ENCODE measurements at regions not wholly inside any gene's neighbourhood (a gene's known extent, or its start where the extent isn't known, plus 50 kb on each side); places are given as distances from the start of the nearest gene placed in this dataset.

- Histone ChIP-seq H3K4me1 (no peaks in the 10 kb centered on the region), H3K36me3 (no peaks in the 10 kb centered on the region), H3K27ac (no peak overlapping the region), H3K9me3 (peaks cover 0 to 16% (median 0%) of the 10 kb centered on the region in 4 donors), H3K4me3 (no peak overlapping the region), H3K27me3 (peaks cover 0 to 4% (median 0%) of the 10 kb centered on the region in 3 donors)
- intact Hi-C loops (cut with DNase I; ENCODE audit: low total_unique reads), result no loop called here
- no peak for DNase-seq
- 72 to 88% (median 80%) methylated on average over 6 to 8 of the region's 8 CpGs for WGBS, 5 donors
- no peak for TF ChIP-seq POLR2A (IDR thresholded peaks at IDR 0.05)
- TF ChIP-seq CTCF (IDR thresholded peaks at IDR 0.05), result no peak
- no peak for TF ChIP-seq POLR2AphosphoS5 (IDR thresholded peaks at IDR 0.05)
- TF ChIP-seq EP300 (IDR thresholded peaks at IDR 0.05), result no peak
Measured at GRCh38 chrX:110491846-110492620, 133.4 kb downstream of the RTL9 start.

- Histone ChIP-seq H3K27ac (no peak overlapping the region), H3K27me3 (peaks cover 0 to 5% (median 0%) of the 10 kb centered on the region in 3 donors), H3K4me1 (no peaks in the 10 kb centered on the region), H3K36me3 (no peaks in the 10 kb centered on the region), H3K9me3 (no peaks in the 10 kb centered on the region), H3K4me3 (no peak overlapping the region)
- intact Hi-C loops (cut with DNase I; ENCODE audit: low total_unique reads), result no loop called here
- DNase-seq, result no peak
- TF ChIP-seq POLR2AphosphoS5 (IDR thresholded peaks at IDR 0.05) (no peak), CTCF (IDR thresholded peaks at IDR 0.05) (no peak), POLR2A (IDR thresholded peaks at IDR 0.05) (no peak), EP300 (IDR thresholded peaks at IDR 0.05) (no peak)
- WGBS, 5 donors, result 75 to 92% (median 79%) methylated on average over 6 of the region's 6 CpGs
Measured at GRCh38 chrX:110504947-110505346, 146.3 kb downstream of the RTL9 start.

DNA sequence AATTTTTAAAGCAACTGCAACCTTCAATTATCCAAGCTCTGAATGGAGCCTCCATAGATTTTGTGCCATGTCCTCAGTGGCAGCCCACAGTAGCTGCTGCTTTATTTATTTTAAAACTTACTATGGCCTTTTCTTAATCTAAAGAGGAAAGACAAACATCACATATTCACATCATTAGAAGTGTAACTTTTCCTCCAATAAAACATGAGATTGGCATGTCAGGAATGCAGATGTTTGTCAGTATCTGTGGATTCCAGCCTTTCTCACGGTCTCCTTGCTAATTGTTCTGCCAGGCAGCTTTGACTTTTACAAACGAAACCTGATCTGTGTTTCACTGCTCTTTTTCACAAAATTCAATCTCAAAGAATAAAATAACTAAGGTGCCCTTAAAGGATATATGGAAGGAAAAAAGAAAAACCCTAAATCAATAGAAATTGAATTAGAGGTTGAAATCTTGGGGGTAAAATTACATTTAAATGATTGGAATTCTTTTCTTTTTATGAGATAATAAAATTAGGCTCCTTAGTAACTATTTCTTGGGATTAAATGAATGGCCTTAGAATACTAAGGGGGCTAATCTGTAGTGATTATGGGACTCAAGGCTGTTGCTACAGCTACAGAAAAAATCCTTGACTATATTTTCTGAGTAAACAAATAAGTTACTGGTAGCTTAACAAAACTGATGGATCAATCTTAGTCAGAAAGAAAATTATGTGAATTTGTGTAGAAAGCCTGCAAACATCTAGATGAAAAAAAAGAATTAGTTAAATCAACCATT is 151.3 kb downstream of the RTL9 start:
- Histone ChIP-seq H3K4me3 (no peak overlapping the region), H3K9me3 (peaks cover 0 to 6% (median 0%) of the 10 kb centered on the region in 4 donors), H3K4me1 (no peaks in the 10 kb centered on the region), H3K27me3 (peaks cover 0 to 9% (median 0%) of the 10 kb centered on the region in 3 donors), H3K36me3 (no peaks in the 10 kb centered on the region), H3K27ac (no peak overlapping the region)
- DNase-seq, result no peak
- 10 to 31% (median 20%) methylated on average over 2 of the region's 2 CpGs for WGBS, 5 donors
- intact Hi-C loops (cut with DNase I; ENCODE audit: low total_unique reads), result no loop called here
- TF ChIP-seq POLR2AphosphoS5 (IDR thresholded peaks at IDR 0.05) (no peak), CTCF (IDR thresholded peaks at IDR 0.05) (no peak), POLR2A (IDR thresholded peaks at IDR 0.05) (no peak)

- 54 to 81% (median 62%) methylated on average over 2 of the region's 2 CpGs for WGBS, 5 donors
- intact Hi-C loops (cut with DNase I; ENCODE audit: low total_unique reads), result no loop called here
- Histone ChIP-seq H3K27me3 (peaks cover 0 to 9% (median 0%) of the 10 kb centered on the region in 3 donors), H3K9me3 (peaks cover 0 to 6% (median 0%) of the 10 kb centered on the region in 4 donors), H3K36me3 (no peaks in the 10 kb centered on the region), H3K4me1 (no peaks in the 10 kb centered on the region), H3K4me3 (no peak overlapping the region), H3K27ac (no peak overlapping the region)
- no peak for TF ChIP-seq EP300 (IDR thresholded peaks at IDR 0.05)
- no peak for TF ChIP-seq POLR2AphosphoS5 (IDR thresholded peaks at IDR 0.05)
- no peak for TF ChIP-seq CTCF (IDR thresholded peaks at IDR 0.05)
- no peak for TF ChIP-seq POLR2A (IDR thresholded peaks at IDR 0.05)
- no peak for DNase-seq
Measured at GRCh38 chrX:110511238-110511637, 152.6 kb downstream of the RTL9 start.
